ENCODE measurements at regions not wholly inside any gene's neighbourhood (a gene's known extent, or its start where the extent isn't known, plus 50 kb on each side); places are given as distances from the start of the nearest gene placed in this dataset.
"Not testable (repeated sequence)": the region's sequence is repeated elsewhere in the genome, so short reads cannot be mapped to it uniquely, and the experiment has no call there.

GRCh38 chr10:21406595-21407193 lies 118.8 kb downstream of the SKIDA1 start:
- no peak for DNase-seq (ENCODE audit: insufficient read length, low spot score)
- no peak for FAIRE-seq

- DNase-seq (ENCODE audit: insufficient read length, low spot score) (no peak), FAIRE-seq (no peak)
Observed at GRCh38 chr10:21405981-21406380, 119.5 kb downstream of the SKIDA1 start.

GRCh38 chr10:21403256-21404015 lies 122.0 kb downstream of the SKIDA1 start:
- FAIRE-seq (no peak), DNase-seq (ENCODE audit: insufficient read length, low spot score) (no peak)

DNA sequence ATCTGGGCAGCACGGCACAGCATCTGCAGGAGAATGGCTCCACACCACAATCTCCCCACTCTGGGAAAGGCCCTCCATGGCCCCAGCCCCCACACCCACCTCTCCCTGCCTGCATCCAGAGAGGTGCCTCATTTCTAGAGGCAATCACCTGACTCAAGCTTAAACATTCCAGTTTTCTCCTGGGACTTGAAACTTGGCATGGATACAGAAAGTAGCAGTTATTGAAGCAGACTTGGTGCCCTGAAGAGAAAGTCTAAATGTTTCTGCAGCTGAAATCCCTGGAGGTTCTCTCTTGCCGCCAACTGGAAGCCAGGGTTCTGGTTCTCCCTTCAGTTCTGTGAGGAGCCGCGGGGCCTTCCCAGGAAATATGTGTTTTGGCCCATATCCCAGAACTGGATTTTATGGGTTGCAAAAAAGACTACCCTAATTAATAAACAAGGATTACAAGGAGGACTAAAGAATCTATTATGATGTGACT lies 122.8 kb downstream of the SKIDA1 start:
- no peak for DNase-seq (ENCODE audit: insufficient read length, low spot score)
- no peak for FAIRE-seq

DNA sequence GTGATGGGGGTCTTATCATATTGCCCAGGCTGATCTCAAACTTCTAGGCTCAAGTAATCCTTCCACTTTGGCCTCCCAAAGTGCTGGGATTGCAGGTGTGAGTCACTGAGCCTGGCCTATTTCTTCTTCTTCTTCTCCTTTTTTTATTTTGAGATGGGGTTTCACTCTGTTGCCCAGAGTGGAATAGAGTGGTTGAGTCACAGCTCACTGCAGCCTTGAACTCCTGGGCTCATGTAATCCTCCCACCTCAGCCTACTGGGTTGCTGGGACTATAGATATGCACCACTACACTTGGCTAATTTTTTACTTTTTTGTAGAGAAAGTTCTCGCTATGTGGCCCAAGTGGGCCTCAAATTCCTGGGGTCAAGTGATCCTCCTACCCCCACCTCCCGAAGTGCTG lies 124.3 kb downstream of the SKIDA1 start:
- DNase-seq (ENCODE audit: insufficient read length, low spot score) (no peak), FAIRE-seq (no peak)

DNA sequence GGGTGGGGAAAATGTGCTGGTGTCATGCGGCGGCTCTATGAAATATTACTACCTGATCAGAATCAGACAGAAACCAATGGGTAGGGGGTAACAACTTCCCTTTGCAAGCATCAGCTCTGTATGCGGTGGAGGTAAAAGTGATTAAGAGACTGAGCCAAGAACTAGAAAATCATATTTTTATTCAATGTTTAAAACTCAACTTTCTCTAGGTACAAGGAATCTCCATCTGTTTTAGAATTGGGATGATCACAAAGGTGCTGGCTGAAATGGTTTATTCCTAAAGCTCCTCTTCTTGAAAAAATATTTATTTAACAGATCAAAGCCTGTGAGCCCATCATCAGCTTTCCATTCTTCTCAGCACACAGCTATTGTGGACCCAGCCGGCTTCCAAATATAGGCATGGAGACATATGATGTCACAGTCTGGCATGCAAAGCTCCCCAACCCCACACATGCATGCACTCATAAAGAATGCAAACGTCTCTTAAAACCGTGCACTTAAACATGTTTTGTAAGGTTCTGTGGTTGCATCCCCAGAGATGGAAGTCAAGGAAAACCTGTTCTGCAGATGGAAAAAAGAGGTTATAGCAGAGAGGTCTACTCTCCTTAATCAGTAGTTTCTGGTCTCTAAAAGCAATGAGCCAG lies 126.0 kb downstream of the SKIDA1 start:
- FAIRE-seq (no peak), DNase-seq (ENCODE audit: insufficient read length, low spot score) (no peak)

DNA sequence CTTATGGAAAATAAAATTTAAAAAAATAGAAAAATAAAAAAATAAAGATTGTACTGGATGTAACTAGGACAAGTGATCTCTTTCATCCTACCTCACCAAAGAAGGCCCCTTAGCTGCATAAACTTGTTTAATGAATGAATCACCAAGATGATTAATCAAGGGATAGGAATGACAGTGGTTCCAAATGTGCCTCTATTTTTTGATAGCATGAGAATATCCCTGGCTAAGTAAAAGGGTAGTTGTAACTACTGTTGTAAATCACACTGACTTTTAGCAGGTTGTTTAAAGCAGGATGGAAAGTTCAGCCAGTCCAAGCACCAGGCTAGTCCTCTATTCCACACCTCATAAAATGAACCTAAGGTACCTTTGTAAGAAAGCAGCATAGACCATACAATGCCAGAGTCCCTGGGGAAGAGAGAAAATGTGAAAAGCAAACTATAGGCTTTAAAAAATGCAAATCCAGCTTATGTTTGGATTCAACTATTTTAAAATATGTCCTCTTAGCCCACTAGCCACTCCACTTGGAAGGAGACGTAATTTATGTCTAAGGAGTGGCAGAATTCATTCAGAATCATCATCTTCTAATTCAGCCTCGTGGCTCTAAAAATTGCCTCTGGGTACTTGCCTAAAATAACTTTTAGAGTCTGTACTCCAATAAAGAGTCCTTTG lies 126.8 kb downstream of the SKIDA1 start:
- FAIRE-seq = no peak

GRCh38 chr10:21396889-21397288 lies 128.6 kb downstream of the SKIDA1 start:
- no peak for DNase-seq (ENCODE audit: insufficient read length, low spot score)

More for the DNA sequence above, 126.8 kb downstream of the SKIDA1 start:
- DNase-seq (ENCODE audit: insufficient read length, low spot score) = no peak

GRCh38 chr10:21393931-21394330 lies 131.6 kb downstream of the SKIDA1 start:
- DNase-seq (ENCODE audit: insufficient read length, low spot score) = no peak
- FAIRE-seq = no peak

More at GRCh38 chr10:21396889-21397288, 128.6 kb downstream of the SKIDA1 start:
- FAIRE-seq = no peak

GRCh38 chr10:21388589-21388988 lies 136.9 kb downstream of the SKIDA1 start:
- DNase-seq (ENCODE audit: insufficient read length, low spot score) = no peak
- FAIRE-seq = no peak

GRCh38 chr10:21387868-21388267 lies 137.6 kb downstream of the SKIDA1 start:
- no peak for DNase-seq (ENCODE audit: insufficient read length, low spot score)
- FAIRE-seq = no peak

DNA sequence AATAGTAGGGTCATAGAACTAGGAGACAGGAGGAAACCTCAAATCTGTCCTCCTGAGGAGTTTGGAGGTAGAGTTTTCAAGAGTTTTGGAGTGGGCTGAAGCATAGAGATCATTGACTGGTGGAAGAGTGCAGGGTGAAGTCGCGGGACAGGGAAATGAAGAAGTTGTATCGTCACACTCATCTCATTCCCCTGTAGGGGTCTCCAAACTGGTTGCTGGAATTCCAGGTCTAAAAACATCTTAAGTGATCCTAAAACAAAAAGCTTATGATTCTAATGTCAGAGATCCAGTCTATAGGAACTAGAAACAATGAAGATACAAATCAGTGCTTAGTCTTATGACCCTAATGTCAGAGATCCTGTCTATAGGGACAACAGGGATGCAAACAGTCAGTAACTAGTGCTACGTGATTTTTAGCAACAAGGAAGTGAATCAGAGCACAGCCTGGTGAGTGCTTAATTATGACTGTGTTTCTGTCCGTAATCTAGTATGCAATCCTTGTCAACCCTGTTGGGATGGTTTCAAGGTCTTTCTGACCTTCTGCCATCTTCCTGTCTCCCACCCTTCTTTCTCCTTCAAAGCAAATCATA lies 139.4 kb downstream of the SKIDA1 start:
- DNase-seq (ENCODE audit: insufficient read length, low spot score) (no peak), FAIRE-seq (no peak)

GRCh38 chr10:21385536-21385935 lies 139.9 kb downstream of the SKIDA1 start:
- DNase-seq (ENCODE audit: insufficient read length, low spot score) (no peak), FAIRE-seq (no peak)

DNA sequence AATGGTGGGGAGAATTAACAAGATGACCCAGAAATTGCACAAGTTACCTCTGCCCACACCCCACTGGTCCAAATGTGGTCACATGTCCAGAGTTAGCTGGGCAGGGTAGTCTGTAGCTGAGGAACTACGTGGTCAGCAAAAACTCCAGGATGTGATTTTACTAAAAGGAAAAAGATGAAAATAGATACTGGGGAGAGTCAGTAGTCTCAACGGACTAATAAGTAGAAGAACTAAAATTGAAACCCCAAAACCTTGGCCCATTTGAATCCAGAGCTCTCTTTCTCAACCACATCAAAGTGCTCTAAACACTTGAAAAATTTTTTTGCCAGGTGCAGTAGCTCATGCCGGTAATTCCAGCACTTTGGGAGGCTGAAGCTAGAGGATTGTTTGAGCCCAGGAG lies 146.3 kb downstream of the SKIDA1 start:
- FAIRE-seq (no peak), DNase-seq (ENCODE audit: insufficient read length, low spot score) (no peak)

DNA sequence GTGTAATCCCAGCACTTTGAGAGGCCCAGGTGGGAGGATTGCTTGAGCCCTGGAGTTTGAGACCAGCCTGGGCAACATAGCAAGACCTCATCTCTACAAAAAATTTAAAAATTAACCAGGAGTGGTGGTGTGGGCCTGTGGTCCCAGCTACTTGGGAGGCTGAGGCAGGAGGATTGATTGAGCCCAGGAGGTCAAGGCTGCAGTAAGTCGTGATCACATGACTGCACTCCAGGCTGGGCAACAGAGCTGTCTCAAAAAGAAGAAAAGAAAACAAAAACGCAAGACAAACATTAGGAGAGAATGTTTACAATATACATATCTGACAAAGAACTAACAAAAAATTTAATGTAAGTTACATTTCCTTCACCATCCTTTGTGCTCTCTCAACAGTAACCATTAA lies 150.2 kb downstream of the SKIDA1 start:
- not testable (repeated sequence) for FAIRE-seq; DNase-seq (ENCODE audit: insufficient read length, low spot score)

GRCh38 chr10:21373881-21374280 lies 151.6 kb downstream of the SKIDA1 start:
- not testable (repeated sequence) for DNase-seq (ENCODE audit: insufficient read length, low spot score); FAIRE-seq

- DNase-seq (ENCODE audit: insufficient read length, low spot score) (no peak), FAIRE-seq (no peak)
Observed at GRCh38 chr10:21372651-21373410, 152.7 kb downstream of the SKIDA1 start.

GRCh38 chr10:21369697-21370096 lies 155.8 kb downstream of the SKIDA1 start:
- DNase-seq (ENCODE audit: insufficient read length, low spot score) (no peak), FAIRE-seq (no peak)

GRCh38 chr10:21368728-21369425 lies 156.6 kb downstream of the SKIDA1 start:
- no peak for FAIRE-seq
- no peak for DNase-seq (ENCODE audit: insufficient read length, low spot score)

Measured in GM19239 (cell line).